Prostate gland (tissue), 2 donors: ENCODE measurements at regions not wholly inside any gene's neighbourhood (a gene's known extent, or its start where the extent isn't known, plus 50 kb on each side); places are given as distances from the start of the nearest gene placed in this dataset.

Experiments used
- DNase-seq: peaks from one replicate; pipeline ENCODE4 v3.0.0-alpha.2; 2019; ENCODE audit warnings: low spot score
- H3K27ac ChIP-seq, 2 donors: fragments of 200-600 bp; sonication (generic); 2 replicates each; pipeline ENCODE4 v1.5.1; 2017 to 2019
- H3K27me3 ChIP-seq: fragments of 200-600 bp; sonication (generic); replicated peaks from 2 replicates; pipeline ENCODE4 v1.5.1; 2019; ENCODE audit not compliant: insufficient read depth
- H3K36me3 ChIP-seq, 2 donors: fragments of 200-600 bp; sonication (generic); 1 replicate in 1 of 2; 2 replicates in 1 of 2; pipeline versions ENCODE4 v1.5.1 to v1.8.1; 2017 to 2019
- H3K4me1 ChIP-seq: fragments of 200-600 bp; sonication (generic); replicated peaks from 2 replicates; pipeline ENCODE4 v1.5.1; 2019
- H3K4me3 ChIP-seq, 2 donors: fragments of 200-600 bp; sonication (generic); 2 replicates each; pipeline ENCODE4 v1.5.1; 2017 to 2019
- H3K9me3 ChIP-seq: fragments of 200-600 bp; sonication (generic); 2 replicates; pipeline ENCODE4 v1.5.1; 2017
- POLR2A ChIP-seq: fragments of 450-650 bp; IDR thresholded peaks from one replicate; pipeline ENCODE4 v1.6.1; 2016; ENCODE audit warnings: antibody characterized with exemption, mild to moderate bottlenecking
- POLR2AphosphoS5 ChIP-seq: sonication (generic); formaldehyde crosslinking; IDR thresholded peaks from one replicate; pipeline ENCODE4 v1.6.1; 2017; ENCODE audit warnings: antibody characterized with exemption
- WGBS: methylation state at CpG from one replicate; pipeline ENCODE4 v1.1.5; 2018; 5-methylcytosine and 5-hydroxymethylcytosine counted together
- intact Hi-C: fragments of 100-400 bp; cut with DNase I; formaldehyde crosslinking; loops from one replicate; pipeline ENCODE4 v1.14.2; 2022
- TF ChIP-seq, protein P1 (sequence below), 4 experiments: fragments of 200-600 bp in 2 of 4; fragments of 450-650 bp in 2 of 4; sonication (generic) in 2 of 4; IDR thresholded peaks; 1 replicate in 3 of 4; 2 replicates in 1 of 4; pipeline ENCODE4 v1.5.1; 2016 to 2019; ENCODE audit warnings: antibody characterized with exemption in 4 of 4, mild to moderate bottlenecking in 2 of 4, moderate library complexity in 2 of 4

DNA sequence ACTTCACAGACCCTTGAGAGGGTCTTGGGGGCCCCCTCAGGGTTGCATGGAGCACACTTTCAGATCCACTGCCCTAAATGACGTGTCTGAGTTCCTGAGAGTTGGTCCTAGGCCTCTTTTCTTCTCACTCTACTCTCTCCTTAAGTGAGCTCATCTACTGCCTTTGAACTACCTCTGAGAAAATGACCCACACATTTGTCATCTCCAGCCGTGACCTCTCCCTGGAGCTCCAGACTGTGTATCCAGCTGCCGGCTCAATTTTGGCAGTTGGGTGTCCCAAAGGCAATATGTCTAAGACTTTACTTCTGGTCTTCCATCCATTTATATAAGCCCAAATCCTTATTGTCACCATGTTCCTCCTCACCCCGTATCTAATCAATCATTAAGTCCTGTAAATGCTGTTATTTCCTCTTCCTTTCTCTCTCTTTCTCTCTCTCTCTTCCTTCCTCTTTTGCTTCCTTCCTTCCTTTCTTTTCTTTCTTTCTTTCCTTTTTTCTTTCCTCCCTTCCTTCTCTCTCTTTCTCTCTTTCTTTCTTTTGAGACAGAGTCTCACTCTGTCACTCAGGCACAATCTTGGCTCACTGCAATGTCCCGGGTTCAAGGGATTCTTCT, 51.2 kb upstream of the HSPA9 start:
- Histone ChIP-seq H3K27me3 (no peaks in the 10 kb centered on the region), H3K4me3 (no peak overlapping the region), H3K36me3 (no peaks in the 10 kb centered on the region), H3K4me1 (no peaks in the 10 kb centered on the region), H3K27ac (no peak overlapping the region), H3K9me3 (no peaks in the 10 kb centered on the region)
- no peak for TF ChIP-seq POLR2AphosphoS5
- TF ChIP-seq POLR2A: no peak
- TF ChIP-seq, protein P1, sequence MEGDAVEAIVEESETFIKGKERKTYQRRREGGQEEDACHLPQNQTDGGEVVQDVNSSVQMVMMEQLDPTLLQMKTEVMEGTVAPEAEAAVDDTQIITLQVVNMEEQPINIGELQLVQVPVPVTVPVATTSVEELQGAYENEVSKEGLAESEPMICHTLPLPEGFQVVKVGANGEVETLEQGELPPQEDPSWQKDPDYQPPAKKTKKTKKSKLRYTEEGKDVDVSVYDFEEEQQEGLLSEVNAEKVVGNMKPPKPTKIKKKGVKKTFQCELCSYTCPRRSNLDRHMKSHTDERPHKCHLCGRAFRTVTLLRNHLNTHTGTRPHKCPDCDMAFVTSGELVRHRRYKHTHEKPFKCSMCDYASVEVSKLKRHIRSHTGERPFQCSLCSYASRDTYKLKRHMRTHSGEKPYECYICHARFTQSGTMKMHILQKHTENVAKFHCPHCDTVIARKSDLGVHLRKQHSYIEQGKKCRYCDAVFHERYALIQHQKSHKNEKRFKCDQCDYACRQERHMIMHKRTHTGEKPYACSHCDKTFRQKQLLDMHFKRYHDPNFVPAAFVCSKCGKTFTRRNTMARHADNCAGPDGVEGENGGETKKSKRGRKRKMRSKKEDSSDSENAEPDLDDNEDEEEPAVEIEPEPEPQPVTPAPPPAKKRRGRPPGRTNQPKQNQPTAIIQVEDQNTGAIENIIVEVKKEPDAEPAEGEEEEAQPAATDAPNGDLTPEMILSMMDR (IDR thresholded peaks at IDR 0.05): no peak
- intact Hi-C loops: no loop called here
- WGBS: 92% methylated on average over 5 of the region's 5 CpGs
- no peak for DNase-seq

DNA sequence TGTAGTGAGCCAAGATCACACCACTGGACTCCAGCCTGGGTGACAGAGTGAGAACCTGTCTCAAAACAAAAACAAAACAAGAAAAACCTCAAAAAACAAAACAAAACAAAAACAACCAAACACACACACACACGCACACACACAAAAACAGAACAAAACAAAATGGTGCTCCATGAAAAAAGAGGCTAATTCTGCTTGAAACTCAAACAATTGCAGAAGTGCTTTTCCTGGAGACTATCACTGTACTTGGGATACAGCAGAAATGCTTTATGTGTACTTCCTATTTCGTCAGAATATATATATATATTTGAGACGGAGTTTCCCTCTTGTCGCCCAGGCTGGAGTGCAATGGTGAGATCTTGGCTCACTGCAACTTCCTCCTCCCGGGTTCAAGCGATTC, 49.9 kb upstream of the HSPA9 start:
- no peaks in the 10 kb centered on the region for H3K9me3 ChIP-seq
- no peaks in the 10 kb centered on the region for H3K27me3 ChIP-seq
- intact Hi-C loops: no loop called here
- H3K4me3 ChIP-seq: no peak overlapping the region
- 96% methylated on average over 6 of the region's 6 CpGs for WGBS
- no peaks in the 10 kb centered on the region for H3K4me1 ChIP-seq
- no peak overlapping the region for H3K27ac ChIP-seq
- H3K36me3 ChIP-seq: no peaks in the 10 kb centered on the region
- TF ChIP-seq, protein P1 (IDR thresholded peaks at IDR 0.05): no peak
- TF ChIP-seq POLR2A (no peak), POLR2AphosphoS5 (no peak)
- DNase-seq: no peak
